Stimulated activated CD8-positive, alpha-beta memory T cell treated with anti-CD3 and anti-CD28 coated beads, Interleukin-7, amount 100 ng/mL, for 4 hours (primary cell): ENCODE measurements at regions not wholly inside any gene's neighbourhood (a gene's known extent, or its start where the extent isn't known, plus 50 kb on each side); places are given as distances from the start of the nearest gene placed in this dataset.
A peak's percentile ranks its signal among the peaks of the same experiment; 100 is the strongest.
"Not testable (repeated sequence)": the region's sequence is repeated elsewhere in the genome, so short reads cannot be mapped to it uniquely, and the experiment has no call there.

ENCODE experiments used
- DNase-seq, 2 donors: peaks; one replicate each; pipeline ENCODE4 v3.0.0-alpha.2; 2020; ENCODE audit warnings: low read depth in 2 of 2

GRCh38 chr22:23395530-23396361 is 184.3 kb downstream of the IGLL1 start:
- no peak for DNase-seq

GRCh38 chr22:23394525-23395326 is 185.4 kb downstream of the IGLL1 start:
- DNase-seq = no peak

GRCh38 chr22:23393721-23394320 is 186.3 kb downstream of the IGLL1 start:
- DNase-seq = no peak

GRCh38 chr22:23393199-23393598 is 186.9 kb downstream of the IGLL1 start:
- not testable (repeated sequence) for DNase-seq

GRCh38 chr22:23392420-23393121 is 187.5 kb downstream of the IGLL1 start:
- no peak for DNase-seq

GRCh38 chr22:23391022-23391421 is 189.1 kb downstream of the IGLL1 start:
- no peak for DNase-seq

GRCh38 chr22:23389271-23390071 is 190.6 kb downstream of the IGLL1 start:
- no peak for DNase-seq

- DNase-seq = no peak
Measured at GRCh38 chr22:23388517-23388890, 191.6 kb downstream of the IGLL1 start.

GRCh38 chr22:23387827-23388516 is 192.1 kb downstream of the IGLL1 start:
- no peak for DNase-seq

GRCh38 chr22:23386822-23387580 is 193.1 kb downstream of the IGLL1 start:
- no peak for DNase-seq

GRCh38 chr22:23385678-23386631 is 194.1 kb downstream of the IGLL1 start:
- DNase-seq = peak; percentile 46 to 51

- no peak for DNase-seq
Measured at GRCh38 chr22:23384923-23385677, 195.0 kb downstream of the IGLL1 start.

- no peak for DNase-seq
Measured at GRCh38 chr22:23384431-23384830, 195.7 kb downstream of the IGLL1 start.

GRCh38 chr22:23383491-23384361 is 196.4 kb downstream of the IGLL1 start:
- no peak for DNase-seq

- no peak for DNase-seq
Measured at GRCh38 chr22:23382428-23383218, 197.5 kb downstream of the IGLL1 start.
